Ishikawa (cell line): ENCODE measurements at regions not wholly inside any gene's neighbourhood (a gene's known extent, or its start where the extent isn't known, plus 50 kb on each side); places are given as distances from the start of the nearest gene placed in this dataset.

Source experiments
- CEBPB ChIP-seq: IDR thresholded peaks from 2 replicates; pipeline ENCODE4 v1.6.1; 2012
- MAX ChIP-seq: IDR thresholded peaks from 2 replicates; pipeline ENCODE4 v1.6.1; 2012
- REST ChIP-seq: IDR thresholded peaks from 2 replicates; pipeline ENCODE4 v1.6.1; 2012; ENCODE audit warnings: low read depth, mild to moderate bottlenecking
- TAF1 ChIP-seq: IDR thresholded peaks from 2 replicates; pipeline ENCODE4 v1.6.1; 2012; ENCODE audit warnings: low read depth, mild to moderate bottlenecking
- TEAD4 ChIP-seq: IDR thresholded peaks from 2 replicates; pipeline ENCODE4 v1.6.1; 2012
- ZBTB7A ChIP-seq: IDR thresholded peaks from 2 replicates; pipeline ENCODE4 v1.6.1; 2012; ENCODE audit warnings: low read depth

GRCh38 chr3:14275962-14276909 lies 97.6 kb downstream of the LSM3 start:
- TF ChIP-seq CEBPB: no peak
- TF ChIP-seq MAX: no peak
- TF ChIP-seq TEAD4: no peak
- TF ChIP-seq TAF1: no peak
- TF ChIP-seq REST: no peak
- no peak for TF ChIP-seq ZBTB7A
